ENCODE measurements at regions not wholly inside any gene's neighbourhood (a gene's known extent, or its start where the extent isn't known, plus 50 kb on each side); places are given as distances from the start of the nearest gene placed in this dataset.
"Not testable (repeated sequence)": the region's sequence is repeated elsewhere in the genome, so short reads cannot be mapped to it uniquely, and the experiment has no call there.

- no peak for DNase-seq
Measured at GRCh38 chr7:153021542-153021941, 262.0 kb downstream of the ACTR3B start.

GRCh38 chr7:153022475-153023193 lies 263.1 kb downstream of the ACTR3B start:
- DNase-seq = no peak

DNA sequence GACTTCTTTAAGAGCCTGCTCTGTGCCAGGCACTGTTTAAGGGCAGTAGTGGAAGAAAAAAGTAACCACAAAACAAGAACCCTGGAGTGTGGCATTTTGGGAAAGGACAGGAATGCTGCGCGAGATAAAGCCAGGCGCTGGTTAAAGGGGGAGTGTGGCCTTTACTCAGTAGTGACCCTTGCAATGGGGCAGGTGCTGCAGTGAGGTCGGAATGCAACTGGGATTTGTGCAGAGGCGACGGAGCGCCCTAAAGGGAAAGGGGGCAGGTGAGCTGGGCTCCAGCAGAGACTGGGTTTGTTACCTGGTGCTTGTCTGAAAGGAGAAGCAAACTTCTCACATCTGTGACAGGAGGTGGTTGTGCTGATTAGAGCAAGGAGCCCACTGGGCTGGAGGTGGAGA lies 263.6 kb downstream of the ACTR3B start:
- DNase-seq = no peak

DNA sequence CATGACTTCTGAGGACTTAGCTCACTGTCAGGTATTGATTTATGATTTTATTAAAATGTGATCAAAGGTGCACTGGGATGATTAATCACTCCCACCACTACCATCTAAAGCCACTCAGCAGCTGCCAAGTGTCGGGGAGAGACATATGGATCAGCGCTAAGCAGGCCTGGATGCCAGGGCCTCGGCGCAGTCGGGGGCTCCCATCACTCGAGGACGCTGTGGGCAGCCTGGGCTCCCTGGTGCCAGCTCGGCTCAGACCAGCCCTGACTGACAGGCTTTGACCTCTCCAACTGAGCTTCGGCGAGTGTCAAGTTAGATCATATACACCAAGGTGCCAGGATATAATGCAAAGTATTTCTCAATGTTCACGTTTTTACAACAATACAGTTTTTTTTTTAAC lies 267.7 kb downstream of the ACTR3B start:
- DNase-seq = no peak

DNA sequence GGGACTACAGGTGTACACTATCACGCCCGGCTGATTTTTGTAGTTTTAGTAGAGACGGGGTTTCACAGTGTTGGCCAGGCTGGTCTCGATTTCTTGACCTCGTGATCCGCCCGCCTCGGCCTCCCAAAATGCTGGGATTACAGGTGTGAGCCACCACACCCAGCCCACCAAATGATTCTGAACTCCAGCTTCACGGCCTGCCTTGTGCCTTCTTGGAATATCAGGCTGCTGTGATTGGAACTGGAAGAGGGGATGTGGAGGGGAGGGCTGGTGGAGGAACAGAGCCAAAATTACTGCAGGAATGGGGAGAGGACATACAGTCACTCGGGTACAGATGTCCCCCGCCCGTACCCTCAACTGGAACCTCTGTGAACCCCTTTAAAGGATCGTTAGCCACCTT lies 268.4 kb downstream of the ACTR3B start:
- no peak for DNase-seq

GRCh38 chr7:153030976-153031375 lies 271.4 kb downstream of the ACTR3B start:
- DNase-seq = no peak

DNA sequence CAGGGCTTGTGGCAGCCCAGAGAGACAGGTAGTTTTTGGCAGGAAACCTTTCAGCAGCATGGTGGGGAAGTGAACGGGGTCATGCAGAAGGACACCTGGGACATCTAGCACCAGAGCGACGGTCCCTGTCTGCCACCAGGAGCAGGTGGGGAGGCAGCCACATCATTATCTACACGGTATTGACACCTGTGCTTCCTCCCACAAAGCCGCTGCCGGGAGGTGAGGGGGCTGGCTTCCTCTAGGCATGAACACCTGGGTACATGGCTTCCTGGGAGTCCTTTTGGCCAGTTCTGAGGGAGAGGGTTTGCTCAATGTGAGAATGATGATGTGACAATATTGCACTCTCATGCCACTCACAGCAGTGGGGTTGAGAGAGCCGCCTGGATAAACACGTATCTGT lies 275.2 kb downstream of the ACTR3B start:
- DNase-seq = no peak

- no peak for DNase-seq
Measured at GRCh38 chr7:153036396-153037063, 277.0 kb downstream of the ACTR3B start.

DNA sequence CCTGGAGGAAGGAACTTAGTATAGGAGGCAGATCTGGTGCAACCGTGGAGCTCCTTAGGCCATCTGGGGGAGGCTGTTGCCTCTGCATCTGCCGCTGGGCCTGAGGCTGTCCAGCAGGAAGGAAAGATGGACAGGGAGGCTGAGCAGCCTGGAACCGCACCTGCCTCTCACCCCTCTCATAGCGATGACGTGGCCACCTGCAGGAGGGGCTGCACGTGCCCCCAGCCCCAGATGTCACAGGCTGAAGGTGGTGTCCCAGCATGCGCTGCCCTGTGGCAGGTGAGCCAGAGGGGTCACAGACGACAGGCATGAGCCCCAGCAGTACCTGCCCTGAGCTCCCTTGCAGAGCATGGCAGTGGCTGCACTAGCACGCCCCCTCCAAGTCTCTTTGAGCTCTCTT lies 283.9 kb downstream of the ACTR3B start:
- no peak for DNase-seq

DNA sequence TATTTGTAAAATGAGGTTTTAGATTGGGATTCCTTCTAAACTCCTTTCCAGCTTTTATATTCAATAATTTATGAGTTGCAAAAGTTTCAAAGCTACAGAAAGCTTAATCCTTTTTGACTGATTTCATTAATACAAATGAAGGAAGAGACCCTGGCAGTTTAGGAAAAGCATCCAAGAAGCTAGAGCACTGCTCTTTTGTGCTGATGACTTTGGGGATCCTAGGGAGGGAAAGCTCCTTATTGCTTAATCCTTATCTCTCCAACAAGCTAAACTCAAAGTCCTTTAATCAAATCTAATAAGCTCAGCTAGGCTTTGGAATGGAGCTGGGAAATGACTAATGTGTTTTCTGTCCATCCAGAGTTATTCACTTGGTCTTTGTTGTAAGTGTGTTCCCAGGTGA lies 285.4 kb downstream of the ACTR3B start:
- DNase-seq = no peak

- DNase-seq = no peak
Measured at GRCh38 chr7:153047079-153047959, 287.8 kb downstream of the ACTR3B start.

GRCh38 chr7:153052206-153052605 lies 292.7 kb downstream of the ACTR3B start:
- no peak for DNase-seq

- no peak for DNase-seq
Measured at GRCh38 chr7:153061910-153062528, 302.5 kb downstream of the ACTR3B start.

GRCh38 chr7:153065051-153065450 lies 305.5 kb downstream of the ACTR3B start:
- DNase-seq = no peak

- no peak for DNase-seq
Measured at GRCh38 chr7:153066711-153067110, 307.2 kb downstream of the ACTR3B start.

GRCh38 chr7:153070141-153070540 lies 310.6 kb downstream of the ACTR3B start:
- no peak for DNase-seq

GRCh38 chr7:153072806-153073205 lies 313.3 kb downstream of the ACTR3B start:
- DNase-seq = no peak

GRCh38 chr7:153076289-153076688 lies 316.7 kb downstream of the ACTR3B start:
- not testable (repeated sequence) for DNase-seq

GRCh38 chr7:153081496-153081895 lies 321.9 kb downstream of the ACTR3B start:
- DNase-seq = no peak

- DNase-seq = no peak
Measured at GRCh38 chr7:153084278-153084677, 324.7 kb downstream of the ACTR3B start.

DNA sequence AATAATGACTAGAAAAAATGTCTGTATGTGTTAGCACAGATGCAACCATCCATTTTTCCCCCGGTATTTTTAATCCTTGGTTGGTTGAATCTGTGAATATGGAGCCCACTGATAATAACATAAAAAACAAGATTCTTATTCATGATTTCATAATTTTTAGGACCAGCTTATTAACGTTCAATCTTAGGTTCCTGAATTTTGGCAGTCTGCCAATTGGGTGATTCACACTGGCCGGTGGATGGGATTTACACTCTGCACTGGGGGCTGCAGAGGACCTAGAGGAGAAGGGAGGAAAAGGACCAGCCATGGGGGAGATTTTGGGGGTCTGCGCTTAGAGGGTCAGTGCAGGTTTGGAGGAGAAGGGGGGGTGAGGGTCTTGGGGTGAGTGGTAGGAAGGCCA lies 327.9 kb downstream of the ACTR3B start:
- DNase-seq = no peak

DNA sequence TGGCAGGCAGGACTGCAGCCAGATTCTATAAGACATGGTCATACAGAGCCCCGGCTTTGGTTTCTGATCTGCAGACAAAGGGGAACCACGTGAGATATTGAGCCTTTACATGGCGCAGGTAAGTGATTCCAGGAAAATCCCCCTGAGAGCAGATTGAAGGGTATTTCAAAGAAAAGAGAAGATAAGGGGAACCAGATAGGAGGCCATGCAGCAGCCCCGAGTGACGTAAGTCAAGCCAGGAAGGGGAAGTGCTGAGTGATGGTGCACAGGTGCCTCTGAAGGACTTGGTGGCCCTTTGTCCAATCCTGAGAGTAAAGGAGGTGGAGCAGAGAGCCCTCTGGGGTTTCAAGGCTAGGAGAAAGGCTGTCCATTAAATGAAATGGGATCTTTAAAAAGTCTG lies 329.0 kb downstream of the ACTR3B start:
- no peak for DNase-seq

- DNase-seq = no peak
Measured at GRCh38 chr7:153090209-153090608, 330.7 kb downstream of the ACTR3B start.

All from activated CD4-positive, alpha-beta T cell treated with anti-CD3 and anti-CD28 coated beads, Interleukin-2, amount 50 U/mL, for 16 hours (primary cell).